Prostate gland (tissue), 2 donors: ENCODE measurements at regions not wholly inside any gene's neighbourhood (a gene's known extent, or its start where the extent isn't known, plus 50 kb on each side); places are given as distances from the start of the nearest gene placed in this dataset.
"Not testable (repeated sequence)": the region's sequence is repeated elsewhere in the genome, so short reads cannot be mapped to it uniquely, and the experiment has no call there.

Experiments used
- DNase-seq: peaks from one replicate; pipeline ENCODE4 v3.0.0-alpha.2; 2019; ENCODE audit warnings: low spot score
- H3K27ac ChIP-seq, 2 donors: fragments of 200-600 bp; sonication (generic); 2 replicates each; pipeline ENCODE4 v1.5.1; 2017 to 2019
- H3K27me3 ChIP-seq: fragments of 200-600 bp; sonication (generic); replicated peaks from 2 replicates; pipeline ENCODE4 v1.5.1; 2019; ENCODE audit not compliant: insufficient read depth
- H3K36me3 ChIP-seq, 2 donors: fragments of 200-600 bp; sonication (generic); 1 replicate in 1 of 2; 2 replicates in 1 of 2; pipeline versions ENCODE4 v1.5.1 to v1.8.1; 2017 to 2019
- H3K4me1 ChIP-seq: fragments of 200-600 bp; sonication (generic); replicated peaks from 2 replicates; pipeline ENCODE4 v1.5.1; 2019
- H3K4me3 ChIP-seq, 2 donors: fragments of 200-600 bp; sonication (generic); 2 replicates each; pipeline ENCODE4 v1.5.1; 2017 to 2019
- H3K9me3 ChIP-seq: fragments of 200-600 bp; sonication (generic); 2 replicates; pipeline ENCODE4 v1.5.1; 2017
- POLR2A ChIP-seq: fragments of 450-650 bp; IDR thresholded peaks from one replicate; pipeline ENCODE4 v1.6.1; 2016; ENCODE audit warnings: antibody characterized with exemption, mild to moderate bottlenecking
- POLR2AphosphoS5 ChIP-seq: sonication (generic); formaldehyde crosslinking; IDR thresholded peaks from one replicate; pipeline ENCODE4 v1.6.1; 2017; ENCODE audit warnings: antibody characterized with exemption
- WGBS: methylation state at CpG from one replicate; pipeline ENCODE4 v1.1.5; 2018; 5-methylcytosine and 5-hydroxymethylcytosine counted together
- intact Hi-C: fragments of 100-400 bp; cut with DNase I; formaldehyde crosslinking; loops from one replicate; pipeline ENCODE4 v1.14.2; 2022
- TF ChIP-seq, protein P1 (sequence below), 4 experiments: fragments of 200-600 bp in 2 of 4; fragments of 450-650 bp in 2 of 4; sonication (generic) in 2 of 4; IDR thresholded peaks; 1 replicate in 3 of 4; 2 replicates in 1 of 4; pipeline ENCODE4 v1.5.1; 2016 to 2019; ENCODE audit warnings: antibody characterized with exemption in 4 of 4, mild to moderate bottlenecking in 2 of 4, moderate library complexity in 2 of 4

DNA sequence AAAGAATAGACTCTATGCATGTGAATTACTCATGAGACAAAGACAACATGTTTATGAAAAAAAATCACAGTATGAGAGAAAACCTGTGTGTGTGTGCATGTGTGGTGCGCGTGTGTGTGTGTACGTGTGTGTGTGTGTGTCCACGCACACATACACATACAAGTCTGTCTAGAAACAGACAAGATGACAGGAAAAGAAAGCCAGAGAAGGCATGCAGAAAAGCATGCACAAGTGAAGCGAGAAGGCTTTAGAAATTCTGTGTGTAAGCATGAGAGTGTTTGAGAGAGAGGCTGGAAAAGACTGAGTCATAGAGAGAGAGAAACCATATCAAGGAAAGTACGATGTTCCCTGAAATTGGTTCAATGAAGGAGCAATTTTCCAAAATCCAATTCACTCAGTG lies 566.4 kb upstream of the C16orf82 start:
- intact Hi-C loops, result no loop called here
- 87% methylated on average over 6 of the region's 6 CpGs for WGBS
- H3K4me3 ChIP-seq, result no peak overlapping the region

DNA sequence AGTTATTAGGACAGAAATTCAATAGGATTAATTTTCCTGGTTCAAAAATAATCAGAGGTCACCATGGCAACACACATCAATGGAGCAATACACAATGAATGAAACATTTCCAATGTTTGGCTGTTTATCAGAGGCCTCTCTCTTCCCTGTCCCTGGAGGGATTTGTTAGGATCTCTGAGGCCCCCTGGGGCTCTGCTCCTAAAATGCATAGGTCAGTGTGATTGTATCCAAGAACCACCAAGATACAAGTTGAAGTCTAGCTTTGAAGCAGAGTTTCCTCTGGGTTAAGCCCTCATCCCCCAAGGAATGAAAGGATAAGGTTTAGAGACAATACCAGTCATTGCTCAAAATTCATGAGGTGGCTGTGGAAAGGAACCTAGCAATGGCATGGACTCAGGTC lies 561.2 kb upstream of the C16orf82 start:
- no peaks in the 10 kb centered on the region for H3K4me1 ChIP-seq
- intact Hi-C loops, result no loop called here
- H3K27ac ChIP-seq, result no peak overlapping the region
- no peaks in the 10 kb centered on the region for H3K27me3 ChIP-seq
- DNase-seq, result no peak
- TF ChIP-seq POLR2A, result no peak
- TF ChIP-seq, protein P1, sequence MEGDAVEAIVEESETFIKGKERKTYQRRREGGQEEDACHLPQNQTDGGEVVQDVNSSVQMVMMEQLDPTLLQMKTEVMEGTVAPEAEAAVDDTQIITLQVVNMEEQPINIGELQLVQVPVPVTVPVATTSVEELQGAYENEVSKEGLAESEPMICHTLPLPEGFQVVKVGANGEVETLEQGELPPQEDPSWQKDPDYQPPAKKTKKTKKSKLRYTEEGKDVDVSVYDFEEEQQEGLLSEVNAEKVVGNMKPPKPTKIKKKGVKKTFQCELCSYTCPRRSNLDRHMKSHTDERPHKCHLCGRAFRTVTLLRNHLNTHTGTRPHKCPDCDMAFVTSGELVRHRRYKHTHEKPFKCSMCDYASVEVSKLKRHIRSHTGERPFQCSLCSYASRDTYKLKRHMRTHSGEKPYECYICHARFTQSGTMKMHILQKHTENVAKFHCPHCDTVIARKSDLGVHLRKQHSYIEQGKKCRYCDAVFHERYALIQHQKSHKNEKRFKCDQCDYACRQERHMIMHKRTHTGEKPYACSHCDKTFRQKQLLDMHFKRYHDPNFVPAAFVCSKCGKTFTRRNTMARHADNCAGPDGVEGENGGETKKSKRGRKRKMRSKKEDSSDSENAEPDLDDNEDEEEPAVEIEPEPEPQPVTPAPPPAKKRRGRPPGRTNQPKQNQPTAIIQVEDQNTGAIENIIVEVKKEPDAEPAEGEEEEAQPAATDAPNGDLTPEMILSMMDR (IDR thresholded peaks at IDR 0.05), result no peak
- TF ChIP-seq POLR2AphosphoS5, result no peak
- no peaks in the 10 kb centered on the region for H3K9me3 ChIP-seq
- no peak overlapping the region for H3K4me3 ChIP-seq
- H3K36me3 ChIP-seq, result no peaks in the 10 kb centered on the region

More for the DNA sequence above, 566.4 kb upstream of the C16orf82 start:
- H3K9me3 ChIP-seq, result no peaks in the 10 kb centered on the region
- no peak overlapping the region for H3K27ac ChIP-seq
- H3K27me3 ChIP-seq, result no peaks in the 10 kb centered on the region
- TF ChIP-seq POLR2A (no peak), POLR2AphosphoS5 (no peak)
- TF ChIP-seq, protein P1 (IDR thresholded peaks at IDR 0.05), result no peak
- no peaks in the 10 kb centered on the region for H3K4me1 ChIP-seq
- no peaks in the 10 kb centered on the region for H3K36me3 ChIP-seq
- DNase-seq, result no peak

DNA sequence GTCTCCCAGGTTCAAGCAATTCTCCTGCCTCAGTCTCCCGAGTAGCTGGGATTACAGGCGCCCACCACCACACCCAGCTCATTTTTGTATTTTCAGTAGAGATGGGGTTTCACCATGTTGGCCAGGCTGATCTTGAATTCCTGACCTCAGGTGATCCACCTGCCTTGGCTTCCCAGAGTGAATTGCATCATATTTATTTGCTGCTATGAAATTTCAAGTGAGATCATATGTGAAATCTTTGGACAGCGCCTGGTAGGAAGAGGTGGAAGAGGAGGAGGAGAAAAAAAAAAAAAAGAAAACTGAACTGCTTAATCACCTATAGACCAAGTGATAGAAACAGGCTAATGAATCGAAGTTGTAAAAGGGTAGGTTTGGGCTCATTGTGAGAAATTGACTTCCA lies 557.8 kb upstream of the C16orf82 start:
- DNase-seq, H3K4me1 ChIP-seq, H3K4me3 ChIP-seq, H3K9me3 ChIP-seq, H3K27ac ChIP-seq, H3K27me3 ChIP-seq, intact Hi-C loops, H3K36me3 ChIP-seq: not testable (repeated sequence)
- WGBS, result 91% methylated on average over 4 of the region's 4 CpGs

DNA sequence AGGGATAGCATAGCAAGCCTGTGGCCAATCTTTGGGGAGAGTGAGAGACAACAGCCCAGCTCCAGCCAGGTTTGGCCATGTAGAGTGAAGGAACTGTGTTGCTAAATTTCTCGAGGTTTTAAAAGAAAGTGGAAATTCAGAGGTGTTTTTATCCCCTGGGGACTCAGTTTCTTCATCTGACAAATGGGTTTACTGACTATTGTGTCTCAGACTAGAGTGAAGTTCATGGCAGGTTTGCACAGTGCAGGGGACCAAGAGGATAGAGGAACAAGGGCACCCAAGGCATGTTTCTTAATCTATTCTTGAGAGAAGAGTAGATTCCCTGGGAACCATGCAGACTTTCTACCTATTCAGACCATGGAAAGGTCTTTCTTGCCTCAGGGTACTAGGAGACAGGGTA lies 555.8 kb upstream of the C16orf82 start:
- H3K27ac ChIP-seq, result no peak overlapping the region
- H3K4me3 ChIP-seq, result no peak overlapping the region
- 74% methylated on average over 1 of the region's 1 CpG for WGBS
- no peaks in the 10 kb centered on the region for H3K9me3 ChIP-seq
- intact Hi-C loops, result no loop called here
- H3K36me3 ChIP-seq, result no peaks in the 10 kb centered on the region
- DNase-seq, result no peak
- H3K27me3 ChIP-seq, result no peaks in the 10 kb centered on the region
- TF ChIP-seq POLR2A (no peak), POLR2AphosphoS5 (no peak)
- TF ChIP-seq, protein P1 (IDR thresholded peaks at IDR 0.05), result no peak
- H3K4me1 ChIP-seq, result no peaks in the 10 kb centered on the region

DNA sequence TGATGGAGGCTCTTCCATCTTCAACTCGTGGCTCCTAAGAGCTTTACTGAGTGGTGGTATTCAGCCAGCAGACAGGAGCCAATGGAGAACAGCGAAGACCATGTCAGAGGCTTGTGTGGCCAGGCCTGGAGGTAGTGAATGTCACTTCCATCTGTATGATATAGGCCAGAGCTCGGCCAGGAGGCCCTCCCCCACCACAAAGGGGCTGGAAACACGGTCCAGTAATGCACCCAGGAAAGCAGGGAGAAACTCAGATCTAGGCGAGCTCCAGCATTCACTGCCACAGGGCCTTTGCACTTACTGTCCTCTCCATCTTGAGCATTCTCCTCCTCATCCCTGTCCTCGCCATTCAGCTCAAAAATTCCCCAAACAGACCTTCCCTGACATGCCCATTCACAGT lies 555.3 kb upstream of the C16orf82 start:
- Histone ChIP-seq H3K4me3 (no peak overlapping the region), H3K36me3 (no peaks in the 10 kb centered on the region), H3K27me3 (no peaks in the 10 kb centered on the region), H3K27ac (no peak overlapping the region), H3K4me1 (no peaks in the 10 kb centered on the region), H3K9me3 (no peaks in the 10 kb centered on the region)
- WGBS, result 72% methylated on average over 6 of the region's 6 CpGs
- TF ChIP-seq, protein P1 (IDR thresholded peaks at IDR 0.05), result no peak
- TF ChIP-seq POLR2AphosphoS5, result no peak
- no peak for TF ChIP-seq POLR2A
- no peak for DNase-seq
- intact Hi-C loops, result no loop called here
